HepG2 (cell line): ENCODE measurements at regions not wholly inside any gene's neighbourhood (a gene's known extent, or its start where the extent isn't known, plus 50 kb on each side); places are given as distances from the start of the nearest gene placed in this dataset.

Source experiments
- BHLHE40 ChIP-seq: IDR thresholded peaks from 2 replicates; pipeline ENCODE4 v1.6.1; 2011; ENCODE audit warnings: low read length, improper control_type of control experiment
- CHD4 ChIP-seq: fragments of 200-600 bp; sonication (generic); IDR thresholded peaks from 2 replicates; pipeline ENCODE4 v1.7.0; 2017; ENCODE audit warnings: mild to moderate bottlenecking, low read length, borderline replicate concordance
- E2F2 ChIP-seq: sonication (generic); formaldehyde crosslinking; IDR thresholded peaks from 2 replicates; pipeline ENCODE4 v1.4.0; 2020; ENCODE audit warnings: missing genetic modification reagents, borderline replicate concordance
- FOSL2 ChIP-seq: sonication (generic); formaldehyde crosslinking; IDR thresholded peaks from 2 replicates; pipeline ENCODE4 v1.4.0; 2020; ENCODE audit warnings: missing genetic modification reagents
- FOXP4 ChIP-seq: sonication (generic); formaldehyde crosslinking; IDR thresholded peaks from 2 replicates; pipeline ENCODE4 v1.4.0; 2020; ENCODE audit warnings: missing genetic modification reagents
- HDAC1 ChIP-seq: sonication (generic); formaldehyde crosslinking; IDR thresholded peaks from 2 replicates; pipeline ENCODE4 v1.5.1; 2020; ENCODE audit warnings: mild to moderate bottlenecking, missing genetic modification reagents
- HIVEP1 ChIP-seq: sonication (generic); formaldehyde crosslinking; IDR thresholded peaks from 2 replicates; pipeline ENCODE4 v1.4.0; 2020; ENCODE audit warnings: mild to moderate bottlenecking, missing genetic modification reagents
- HMG20A ChIP-seq: IDR thresholded peaks from 2 replicates; pipeline ENCODE4 v1.6.1; 2016; ENCODE audit warnings: borderline replicate concordance
- NFIC ChIP-seq: IDR thresholded peaks from 2 replicates; pipeline ENCODE4 v1.6.1; 2012; ENCODE audit warnings: mild to moderate bottlenecking, low read length, inconsistent platforms
- PRPF4 ChIP-seq: fragments of 200-400 bp; formaldehyde crosslinking; IDR thresholded peaks from 2 replicates; pipeline ENCODE4 v1.6.1; 2016; ENCODE audit warnings: low read length, low read depth; ENCODE audit not compliant: poor library complexity, severe bottlenecking
- SOX5 ChIP-seq: IDR thresholded peaks from 2 replicates; pipeline ENCODE4 v1.6.1; 2016; ENCODE audit warnings: borderline replicate concordance
- STAG1 ChIP-seq: sonication (generic); formaldehyde crosslinking; IDR thresholded peaks from 2 replicates; pipeline ENCODE4 v1.4.0; 2020; ENCODE audit warnings: missing genetic modification reagents
- ZNF441 ChIP-seq: sonication (generic); formaldehyde crosslinking; IDR thresholded peaks from 2 replicates; pipeline ENCODE4 v1.7.0; 2021; ENCODE audit warnings: missing genetic modification reagents, borderline replicate concordance
- ZNF580 ChIP-seq: IDR thresholded peaks from 2 replicates; pipeline ENCODE4 v1.6.1; 2016; ENCODE audit warnings: low read depth, borderline replicate concordance
- ZNF788 ChIP-seq: sonication (generic); formaldehyde crosslinking; IDR thresholded peaks from 2 replicates; pipeline ENCODE4 v1.5.0; 2020; ENCODE audit warnings: mild to moderate bottlenecking, missing genetic modification reagents, borderline replicate concordance
- TF ChIP-seq, protein P1 (sequence below): IDR thresholded peaks from 2 replicates; pipeline ENCODE4 v1.6.1; 2012; ENCODE audit warnings: low read depth, low read length, improper control_type of control experiment
- TF ChIP-seq, protein P2 (sequence below): sonication (generic); formaldehyde crosslinking; IDR thresholded peaks from 2 replicates; pipeline ENCODE4 v1.5.1; 2020; ENCODE audit warnings: mild to moderate bottlenecking, missing genetic modification reagents, borderline replicate concordance
- TF ChIP-seq, protein P3 (sequence below), 2 experiments: fragments of 450-650 bp in 1 of 2; sonication (generic) in 1 of 2; formaldehyde crosslinking; IDR thresholded peaks; 2 replicates each; pipeline versions ENCODE4 v1.5.0 to v1.8.0; 2020 to 2022; ENCODE audit warnings: mild to moderate bottlenecking in 1 of 2, missing genetic modification reagents in 1 of 2

GRCh38 chr2:234674781-234675201, 177.9 kb upstream of the ARL4C start (continued):
- TF ChIP-seq E2F2 (CRISPR knock-in tag) (no peak), CHD4 (peak; percentile 15; the same call in 1 of the 2 replicates), ZNF788 (CRISPR knock-in tag) (no peak), FOXP4 (CRISPR knock-in tag) (peak; percentile 42; the same call in 1 of the 2 replicates), FOSL2 (CRISPR knock-in tag) (peak; percentile 89), HIVEP1 (no peak), HMG20A (CRISPR knock-in tag) (peak; percentile 82), BHLHE40 (peak; percentile 37; the same call in 1 of the 2 replicates), SOX5 (CRISPR knock-in tag) (peak; percentile 61; the same call in 1 of the 2 replicates), STAG1 (CRISPR knock-in tag) (0 out of 2 replicates have a peak, but pooled peaks have one; percentile 2), HDAC1 (CRISPR knock-in tag) (no peak), NFIC (0 out of 2 replicates have a peak, but pooled peaks have one; percentile 47), ZNF580 (CRISPR knock-in tag) (0 out of 2 replicates have a peak, but pooled peaks have one; percentile 26), ZNF441 (CRISPR knock-in tag) (peak; percentile 39; the same call in 1 of the 2 replicates), PRPF4 (no peak)
- TF ChIP-seq, protein P1, sequence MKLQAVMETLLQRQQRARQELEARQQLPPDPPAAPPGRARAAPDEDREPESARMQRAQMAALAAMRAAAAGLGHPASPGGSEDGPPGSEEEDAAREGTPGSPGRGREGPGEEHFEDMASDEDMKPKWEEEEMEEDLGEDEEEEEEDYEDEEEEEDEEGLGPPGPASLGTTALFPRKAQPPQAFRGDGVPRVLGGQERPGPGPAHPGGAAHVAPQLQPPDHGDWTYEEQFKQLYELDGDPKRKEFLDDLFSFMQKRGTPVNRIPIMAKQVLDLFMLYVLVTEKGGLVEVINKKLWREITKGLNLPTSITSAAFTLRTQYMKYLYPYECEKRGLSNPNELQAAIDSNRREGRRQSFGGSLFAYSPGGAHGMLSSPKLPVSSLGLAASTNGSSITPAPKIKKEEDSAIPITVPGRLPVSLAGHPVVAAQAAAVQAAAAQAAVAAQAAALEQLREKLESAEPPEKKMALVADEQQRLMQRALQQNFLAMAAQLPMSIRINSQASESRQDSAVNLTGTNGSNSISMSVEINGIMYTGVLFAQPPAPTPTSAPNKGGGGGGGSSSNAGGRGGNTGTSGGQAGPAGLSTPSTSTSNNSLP: 0 out of 2 replicates have a peak, but pooled peaks have one; percentile 58
- TF ChIP-seq, protein P2, sequence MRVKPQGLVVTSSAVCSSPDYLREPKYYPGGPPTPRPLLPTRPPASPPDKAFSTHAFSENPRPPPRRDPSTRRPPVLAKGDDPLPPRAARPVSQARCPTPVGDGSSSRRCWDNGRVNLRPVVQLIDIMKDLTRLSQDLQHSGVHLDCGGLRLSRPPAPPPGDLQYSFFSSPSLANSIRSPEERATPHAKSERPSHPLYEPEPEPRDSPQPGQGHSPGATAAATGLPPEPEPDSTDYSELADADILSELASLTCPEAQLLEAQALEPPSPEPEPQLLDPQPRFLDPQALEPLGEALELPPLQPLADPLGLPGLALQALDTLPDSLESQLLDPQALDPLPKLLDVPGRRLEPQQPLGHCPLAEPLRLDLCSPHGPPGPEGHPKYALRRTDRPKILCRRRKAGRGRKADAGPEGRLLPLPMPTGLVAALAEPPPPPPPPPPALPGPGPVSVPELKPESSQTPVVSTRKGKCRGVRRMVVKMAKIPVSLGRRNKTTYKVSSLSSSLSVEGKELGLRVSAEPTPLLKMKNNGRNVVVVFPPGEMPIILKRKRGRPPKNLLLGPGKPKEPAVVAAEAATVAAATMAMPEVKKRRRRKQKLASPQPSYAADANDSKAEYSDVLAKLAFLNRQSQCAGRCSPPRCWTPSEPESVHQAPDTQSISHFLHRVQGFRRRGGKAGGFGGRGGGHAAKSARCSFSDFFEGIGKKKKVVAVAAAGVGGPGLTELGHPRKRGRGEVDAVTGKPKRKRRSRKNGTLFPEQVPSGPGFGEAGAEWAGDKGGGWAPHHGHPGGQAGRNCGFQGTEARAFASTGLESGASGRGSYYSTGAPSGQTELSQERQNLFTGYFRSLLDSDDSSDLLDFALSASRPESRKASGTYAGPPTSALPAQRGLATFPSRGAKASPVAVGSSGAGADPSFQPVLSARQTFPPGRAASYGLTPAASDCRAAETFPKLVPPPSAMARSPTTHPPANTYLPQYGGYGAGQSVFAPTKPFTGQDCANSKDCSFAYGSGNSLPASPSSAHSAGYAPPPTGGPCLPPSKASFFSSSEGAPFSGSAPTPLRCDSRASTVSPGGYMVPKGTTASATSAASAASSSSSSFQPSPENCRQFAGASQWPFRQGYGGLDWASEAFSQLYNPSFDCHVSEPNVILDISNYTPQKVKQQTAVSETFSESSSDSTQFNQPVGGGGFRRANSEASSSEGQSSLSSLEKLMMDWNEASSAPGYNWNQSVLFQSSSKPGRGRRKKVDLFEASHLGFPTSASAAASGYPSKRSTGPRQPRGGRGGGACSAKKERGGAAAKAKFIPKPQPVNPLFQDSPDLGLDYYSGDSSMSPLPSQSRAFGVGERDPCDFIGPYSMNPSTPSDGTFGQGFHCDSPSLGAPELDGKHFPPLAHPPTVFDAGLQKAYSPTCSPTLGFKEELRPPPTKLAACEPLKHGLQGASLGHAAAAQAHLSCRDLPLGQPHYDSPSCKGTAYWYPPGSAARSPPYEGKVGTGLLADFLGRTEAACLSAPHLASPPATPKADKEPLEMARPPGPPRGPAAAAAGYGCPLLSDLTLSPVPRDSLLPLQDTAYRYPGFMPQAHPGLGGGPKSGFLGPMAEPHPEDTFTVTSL: peak; percentile 46; the same call in 1 of the 2 replicates
- TF ChIP-seq, protein P3, sequence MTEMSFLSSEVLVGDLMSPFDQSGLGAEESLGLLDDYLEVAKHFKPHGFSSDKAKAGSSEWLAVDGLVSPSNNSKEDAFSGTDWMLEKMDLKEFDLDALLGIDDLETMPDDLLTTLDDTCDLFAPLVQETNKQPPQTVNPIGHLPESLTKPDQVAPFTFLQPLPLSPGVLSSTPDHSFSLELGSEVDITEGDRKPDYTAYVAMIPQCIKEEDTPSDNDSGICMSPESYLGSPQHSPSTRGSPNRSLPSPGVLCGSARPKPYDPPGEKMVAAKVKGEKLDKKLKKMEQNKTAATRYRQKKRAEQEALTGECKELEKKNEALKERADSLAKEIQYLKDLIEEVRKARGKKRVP (CRISPR knock-in tag; IDR thresholded peaks at IDR 0.05): peak in 1 of 2 experiments; percentile 49; a peak in 1 of 4 replicates
